Liver (tissue), 8 donors: ENCODE measurements at regions not wholly inside any gene's neighbourhood (a gene's known extent, or its start where the extent isn't known, plus 50 kb on each side); places are given as distances from the start of the nearest gene placed in this dataset.

Experiments
- DNase-seq: peaks from one replicate; pipeline ENCODE4 v3.0.0-alpha.2; 2017; ENCODE audit warnings: low spot score
- H3K27ac ChIP-seq, 2 donors: one replicate each; pipeline ENCODE4 v1.7.0; 2013; ENCODE audit warnings: inconsistent platforms in 2 of 2, low read length in 2 of 2, control low read depth in 1 of 2, low read depth in 1 of 2, mild to moderate bottlenecking in 1 of 2
- H3K27me3 ChIP-seq, 4 donors: one replicate each; pipeline versions ENCODE4 v1.6.1 to v1.7.0; 2013; ENCODE audit warnings: low read length in 3 of 4, inconsistent platforms in 1 of 4, mild to moderate bottlenecking in 1 of 4, moderate library complexity in 1 of 4; ENCODE audit not compliant: control insufficient read depth in 4 of 4, insufficient read depth in 4 of 4
- H3K36me3 ChIP-seq, 4 donors: one replicate each; pipeline versions ENCODE4 v1.6.1 to v1.7.0; 2013; ENCODE audit warnings: low read length in 3 of 4, mild to moderate bottlenecking in 3 of 4, low read depth in 1 of 4, moderate library complexity in 1 of 4; ENCODE audit not compliant: control insufficient read depth in 4 of 4, insufficient read depth in 3 of 4
- H3K4me1 ChIP-seq, 4 donors: one replicate each; pipeline versions ENCODE4 v1.6.1 to v1.7.0; 2013; ENCODE audit warnings: low read length in 3 of 4, mild to moderate bottlenecking in 3 of 4, moderate library complexity in 1 of 4; ENCODE audit not compliant: control insufficient read depth in 4 of 4, insufficient read depth in 4 of 4
- H3K4me3 ChIP-seq, 3 donors: one replicate each; pipeline versions ENCODE4 v1.6.1 to v1.7.0; 2013; ENCODE audit warnings: low read length in 3 of 3, control low read depth in 1 of 3, low read depth in 1 of 3, mild to moderate bottlenecking in 1 of 3
- H3K9ac ChIP-seq, 2 donors: one replicate each; pipeline ENCODE4 v1.7.0; 2013; ENCODE audit warnings: low read length in 2 of 2, mild to moderate bottlenecking in 2 of 2, moderate library complexity in 2 of 2, control low read depth in 1 of 2, low read depth in 1 of 2
- H3K9me3 ChIP-seq, 4 donors: one replicate each; pipeline versions ENCODE4 v1.6.1 to v1.7.0; 2013; ENCODE audit warnings: low read length in 3 of 4; ENCODE audit not compliant: control insufficient read depth in 4 of 4
- ATF3 ChIP-seq: IDR thresholded peaks from 2 replicates; pipeline ENCODE4 v1.6.1; 2016; ENCODE audit warnings: antibody characterized with exemption
- CTCF ChIP-seq: fragments of 150-350 bp; IDR thresholded peaks from 2 replicates; pipeline ENCODE4 v1.5.1; 2017; ENCODE audit warnings: improper control_type of control experiment, low read depth, low read length; ENCODE audit not compliant: missing input control
- EGR1 ChIP-seq, 2 donors: IDR thresholded peaks; 2 replicates each; pipeline ENCODE4 v1.6.1; 2016 to 2018; ENCODE audit warnings: antibody characterized with exemption in 2 of 2, low read depth in 2 of 2
- FOXA1 ChIP-seq: IDR thresholded peaks from 2 replicates; pipeline ENCODE4 v1.6.1; 2016; ENCODE audit warnings: antibody characterized with exemption
- FOXA2 ChIP-seq: IDR thresholded peaks from 2 replicates; pipeline ENCODE4 v1.6.1; 2016; ENCODE audit warnings: antibody characterized with exemption
- GABPA ChIP-seq, 2 donors: IDR thresholded peaks in 1 of 2; conservative IDR thresholded peaks in 1 of 2; 2 replicates each; pipeline ENCODE4 v1.6.1; 2016; ENCODE audit warnings: antibody characterized with exemption in 2 of 2, mild to moderate bottlenecking in 1 of 2, moderate library complexity in 1 of 2
- HNF4A ChIP-seq, 2 donors: conservative IDR thresholded peaks; 2 replicates each; pipeline ENCODE4 v1.6.1; 2016; ENCODE audit warnings: antibody characterized with exemption in 2 of 2, mild to moderate bottlenecking in 2 of 2
- HNF4G ChIP-seq: IDR thresholded peaks from 2 replicates; pipeline ENCODE4 v1.6.1; 2016; ENCODE audit warnings: antibody characterized with exemption
- JUND ChIP-seq, 2 donors: IDR thresholded peaks; 2 replicates each; pipeline ENCODE4 v1.6.1; 2016; ENCODE audit warnings: antibody characterized with exemption in 2 of 2
- MAX ChIP-seq: IDR thresholded peaks from 2 replicates; pipeline ENCODE4 v1.6.1; 2016; ENCODE audit warnings: antibody characterized with exemption
- NR2F2 ChIP-seq: IDR thresholded peaks from 2 replicates; pipeline ENCODE4 v1.6.1; 2016; ENCODE audit warnings: antibody characterized with exemption
- RAD21 ChIP-seq, 2 donors: IDR thresholded peaks; 2 replicates each; pipeline ENCODE4 v1.6.1; 2016; ENCODE audit warnings: antibody characterized with exemption in 2 of 2, mild to moderate bottlenecking in 2 of 2
- REST ChIP-seq: IDR thresholded peaks from 2 replicates; pipeline ENCODE4 v1.6.1; 2016; ENCODE audit warnings: antibody characterized with exemption, mild to moderate bottlenecking
- RXRA ChIP-seq, 2 donors: IDR thresholded peaks; 2 replicates each; pipeline ENCODE4 v1.6.1; 2017 to 2018; ENCODE audit warnings: antibody characterized with exemption in 2 of 2, mild to moderate bottlenecking in 1 of 2
- SP1 ChIP-seq: IDR thresholded peaks from 2 replicates; pipeline ENCODE4 v1.6.1; 2018; ENCODE audit warnings: antibody characterized with exemption, mild to moderate bottlenecking
- TAF1 ChIP-seq: conservative IDR thresholded peaks from 2 replicates; pipeline ENCODE4 v1.6.1; 2016; ENCODE audit warnings: antibody characterized with exemption, mild to moderate bottlenecking
- YY1 ChIP-seq: IDR thresholded peaks from 2 replicates; pipeline ENCODE4 v1.6.1; 2016; ENCODE audit warnings: antibody characterized with exemption, mild to moderate bottlenecking
- ZBTB33 ChIP-seq: IDR thresholded peaks from 2 replicates; pipeline ENCODE4 v1.6.1; 2016; ENCODE audit warnings: antibody characterized with exemption
- WGBS: extraction: QIAGEN DNeasy Blood & Tissue Kit; methylation state at CpG from one replicate; pipeline ENCODE4 v1.1.7; 2013; 5-methylcytosine and 5-hydroxymethylcytosine counted together
- donor health status: healthy.
- donor health status: healthy.
- donor health status: healthy.
- donor health status: healthy.
- donor health status: healthy.

- TF ChIP-seq CTCF: no peak
- no peak for TF ChIP-seq FOXA2
- no peak for TF ChIP-seq GABPA (IDR thresholded peaks at IDR 0.05 in 1 of 2, conservative IDR thresholded peaks at IDR 0.05 in 1 of 2)
- TF ChIP-seq SP1: no peak
- TF ChIP-seq RXRA (IDR thresholded peaks at IDR 0.05): no peak
- TF ChIP-seq NR2F2: no peak
- TF ChIP-seq EGR1 (IDR thresholded peaks at IDR 0.05; ENCODE audit: low read depth in 2 of 2): no peak
- TF ChIP-seq ATF3: no peak
- TF ChIP-seq MAX: no peak
- TF ChIP-seq FOXA1: no peak
- no peak for TF ChIP-seq RAD21 (IDR thresholded peaks at IDR 0.05)
- no peak for TF ChIP-seq ZBTB33
- no peak for TF ChIP-seq JUND (IDR thresholded peaks at IDR 0.05)
- TF ChIP-seq HNF4A (conservative IDR thresholded peaks at IDR 0.05): no peak
- no peak for TF ChIP-seq YY1
- no peak for TF ChIP-seq TAF1
- TF ChIP-seq REST: no peak
- no peak for TF ChIP-seq HNF4G
- H3K9me3 ChIP-seq: no peaks in the 10 kb centered on the region
- no peak overlapping the region for H3K9ac ChIP-seq
- WGBS: 88% methylated on average over 6 of the region's 6 CpGs
- H3K36me3 ChIP-seq: no peaks in the 10 kb centered on the region
- no peak overlapping the region for H3K4me3 ChIP-seq
- H3K27ac ChIP-seq: no peak overlapping the region
- DNase-seq: no peak
- no peaks in the 10 kb centered on the region for H3K4me1 ChIP-seq
- H3K27me3 ChIP-seq: peaks cover 0 to 2% (median 0%) of the 10 kb centered on the region in 4 donors
Observed at GRCh38 chr2:4938206-4938605, 754.0 kb upstream of the SOX11 start.
